GM12878 (cell line): ENCODE measurements at regions not wholly inside any gene's neighbourhood (a gene's known extent, or its start where the extent isn't known, plus 50 kb on each side); places are given as distances from the start of the nearest gene placed in this dataset.

Experiments
- ATAC-seq: fragments of 200-7000 bp; cut with Tn5 transposase; 3 replicates; pipeline ENCODE4 v1.9.1; 2020; ENCODE audit warnings: mild to moderate bottlenecking, moderate library complexity
- BruUV-seq: library from RNA; stranded (reverse); fragments of 400-500 nt; replicated peaks from 2 replicates; lab custom pipeline; 2021; lab: Mats Ljungman, UMichigan
- CTCF ChIA-PET: fragments of 300-600 bp; sonication (Branson Sonifier 250); formaldehyde crosslinking; extraction: SDS; loops from one replicate; lab custom pipeline; 2021; ENCODE audit warnings: inconsistent platforms; lab: Yijun Ruan, JAX
- POLR2A ChIA-PET: fragments of 350-600 bp; formaldehyde crosslinking; extraction: SDS; loops from one replicate; lab custom pipeline; 2021; ENCODE audit warnings: inconsistent platforms; lab: Charles Lee
- RAD21 ChIA-PET: fragments of 300-600 bp; sonication (Branson Sonifier 250); formaldehyde crosslinking; loops from one replicate; lab custom pipeline; 2023; ENCODE audit warnings: antibody characterized with exemption; ENCODE audit not compliant: unreplicated experiment; lab: Charles Lee
- SMC1A ChIA-PET: fragments of 300-600 bp; sonication (Branson Sonifier 250); formaldehyde crosslinking; loops from one replicate; lab custom pipeline; 2023; ENCODE audit not compliant: unreplicated experiment, uncharacterized antibody; lab: Charles Lee
- DNase-seq: peaks from one replicate; pipeline ENCODE4 v3.0.0-alpha.2; 2011; ENCODE audit warnings: low read depth, low spot score
- FAIRE-seq: peaks from 3 replicates; lab custom pipeline; 2011; peaks lifted over from hg19 to GRCh38; lab: Jason Lieb, UNC
- H2AFZ ChIP-seq: 2 replicates; pipeline ENCODE4 v1.6.0; 2011; ENCODE audit warnings: low read depth, low read length, control low read depth; ENCODE audit not compliant: control insufficient read depth
- H3K27ac ChIP-seq: 2 replicates; pipeline ENCODE4 v1.5.1; 2011; ENCODE audit warnings: control low read depth; ENCODE audit not compliant: control insufficient read depth, insufficient read depth
- H3K27me3 ChIP-seq, 2 experiments: replicated peaks in 1 of 2; 2 replicates each; pipeline versions ENCODE4 v1.6.0 to v1.6.1; 2011; ENCODE audit warnings: low read length in 1 of 2; ENCODE audit not compliant: control insufficient read depth in 2 of 2, insufficient read depth in 2 of 2
- H3K36me3 ChIP-seq, 2 experiments: 2 replicates each; pipeline ENCODE4 v1.5.1; 2011; ENCODE audit warnings: low read length in 1 of 2; ENCODE audit not compliant: control insufficient read depth in 2 of 2, insufficient read depth in 2 of 2
- H3K4me1 ChIP-seq: 2 replicates; pipeline ENCODE4 v1.6.1; 2011; ENCODE audit warnings: mild to moderate bottlenecking, low read length, moderate library complexity, mixed read lengths; ENCODE audit not compliant: control insufficient read depth, insufficient read depth
- H3K4me2 ChIP-seq: 2 replicates; pipeline ENCODE4 v1.6.0; 2011; ENCODE audit warnings: control low read depth; ENCODE audit not compliant: control insufficient read depth, insufficient read depth
- H3K4me3 ChIP-seq: fragments of 200-600 bp; sonication (generic); 2 replicates; pipeline ENCODE4 v1.5.1; 2016
- H3K79me2 ChIP-seq: 2 replicates; pipeline ENCODE4 v1.6.0; 2011; ENCODE audit warnings: low read length; ENCODE audit not compliant: control insufficient read depth, insufficient read depth
- H3K9ac ChIP-seq: 2 replicates; pipeline ENCODE4 v1.8.0; 2011; ENCODE audit warnings: low read length, control low read depth, mixed read lengths; ENCODE audit not compliant: control insufficient read depth, insufficient read depth
- H3K9me3 ChIP-seq: replicated peaks from 3 replicates; pipeline ENCODE4 v1.5.1; 2011; ENCODE audit warnings: mild to moderate bottlenecking, low read length; ENCODE audit not compliant: control insufficient read depth, insufficient read depth
- H4K20me1 ChIP-seq: 2 replicates; pipeline ENCODE4 v1.6.0; 2011; ENCODE audit not compliant: control insufficient read depth, insufficient read depth
- CBFB ChIP-seq: IDR thresholded peaks from 2 replicates; pipeline ENCODE4 v1.6.1; 2016; ENCODE audit warnings: antibody characterized with exemption, low read depth
- ESRRA ChIP-seq: IDR thresholded peaks from 2 replicates; pipeline ENCODE4 v1.6.1; 2012; ENCODE audit warnings: mild to moderate bottlenecking, low read length, improper control_type of control experiment
- FOXM1 ChIP-seq: IDR thresholded peaks from 2 replicates; pipeline ENCODE4 v1.6.1; 2012; ENCODE audit warnings: low read depth, mild to moderate bottlenecking, inconsistent platforms, low read length, moderate library complexity
- MYC ChIP-seq: IDR thresholded peaks from 2 replicates; pipeline ENCODE4 v1.6.1; 2011; ENCODE audit warnings: mild to moderate bottlenecking, low read length, moderate library complexity, inconsistent platforms; ENCODE audit not compliant: insufficient read depth, insufficient replicate concordance, insufficient read length, severe bottlenecking
- NRF1 ChIP-seq: conservative IDR thresholded peaks from 2 replicates; pipeline ENCODE4 v1.6.1; 2011; ENCODE audit warnings: mild to moderate bottlenecking, low read depth, low read length, improper control_type of control experiment
- PML ChIP-seq: IDR thresholded peaks from 2 replicates; pipeline ENCODE4 v1.6.1; 2012; ENCODE audit warnings: low read length, inconsistent platforms
- SMC3 ChIP-seq: IDR thresholded peaks from 2 replicates; pipeline ENCODE4 v1.6.1; 2011; ENCODE audit warnings: low read length, improper control_type of control experiment, borderline replicate concordance
- YBX1 ChIP-seq: fragments of 450-650 bp; IDR thresholded peaks from 2 replicates; pipeline ENCODE4 v1.6.1; 2016; ENCODE audit warnings: antibody characterized with exemption
- ZNF207 ChIP-seq: fragments of 450-650 bp; IDR thresholded peaks from 2 replicates; pipeline ENCODE4 v1.6.1; 2014; ENCODE audit warnings: antibody characterized with exemption, mild to moderate bottlenecking, borderline replicate concordance
- WGBS: methylation state at CpG from one replicate; pipeline ENCODE4 v1.1.6; 2016; ENCODE audit warnings: low lambda C conversion rate; ENCODE audit not compliant: insufficient replicate concordance, insufficient coverage; ENCODE audit errors: missing lambda C conversion rate; 5-methylcytosine and 5-hydroxymethylcytosine counted together
- in situ Hi-C: fragments of 300-500 bp; cut with MboI; formaldehyde crosslinking; loops from 9 replicates; pipeline ENCODE4 v1.14.3; 2018; ENCODE audit warnings: mixed read lengths
- intact Hi-C: fragments of 100-400 bp; cut with micrococcal nuclease; formaldehyde crosslinking; loops from one replicate; pipeline ENCODE4 v1.14.2; 2022; ENCODE audit not compliant: unreplicated experiment
- TF ChIP-seq, protein P1 (sequence below): fragments of 450-650 bp; IDR thresholded peaks from 2 replicates; pipeline ENCODE4 v1.6.1; 2017; ENCODE audit warnings: mild to moderate bottlenecking
- TF ChIP-seq, protein P2 (sequence below): fragments of 450-650 bp; IDR thresholded peaks from 2 replicates; pipeline ENCODE4 v1.6.1; 2016; ENCODE audit warnings: mild to moderate bottlenecking
- TF ChIP-seq, protein P3 (sequence below): IDR thresholded peaks from 2 replicates; pipeline ENCODE4 v1.6.1; 2011; ENCODE audit warnings: borderline replicate concordance, low read depth, mild to moderate bottlenecking, moderate library complexity, low read length; ENCODE audit not compliant: insufficient read depth, poor library complexity, severe bottlenecking

DNA sequence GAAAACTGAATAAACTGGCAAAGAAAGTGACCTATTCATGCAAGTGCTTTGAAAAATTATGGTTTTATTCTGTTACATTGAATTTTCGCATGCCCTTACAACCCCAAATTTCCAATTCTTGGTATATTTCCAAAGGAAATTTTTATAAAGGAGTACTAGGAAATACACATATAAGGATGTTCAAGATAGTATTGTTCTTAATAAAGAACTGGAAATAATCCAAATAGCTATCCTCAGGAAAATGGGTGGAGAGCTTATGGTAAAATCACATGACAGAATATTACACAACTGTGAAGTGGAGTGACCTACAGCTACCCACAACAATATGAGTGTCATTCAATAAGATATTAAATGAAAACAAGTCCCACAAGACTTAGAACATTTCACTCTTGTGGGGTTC is 138.9 kb upstream of the BMPER start (continued):
- TF ChIP-seq NRF1 (no peak), ESRRA (no peak), YBX1 (no peak)
- TF ChIP-seq, protein P1, sequence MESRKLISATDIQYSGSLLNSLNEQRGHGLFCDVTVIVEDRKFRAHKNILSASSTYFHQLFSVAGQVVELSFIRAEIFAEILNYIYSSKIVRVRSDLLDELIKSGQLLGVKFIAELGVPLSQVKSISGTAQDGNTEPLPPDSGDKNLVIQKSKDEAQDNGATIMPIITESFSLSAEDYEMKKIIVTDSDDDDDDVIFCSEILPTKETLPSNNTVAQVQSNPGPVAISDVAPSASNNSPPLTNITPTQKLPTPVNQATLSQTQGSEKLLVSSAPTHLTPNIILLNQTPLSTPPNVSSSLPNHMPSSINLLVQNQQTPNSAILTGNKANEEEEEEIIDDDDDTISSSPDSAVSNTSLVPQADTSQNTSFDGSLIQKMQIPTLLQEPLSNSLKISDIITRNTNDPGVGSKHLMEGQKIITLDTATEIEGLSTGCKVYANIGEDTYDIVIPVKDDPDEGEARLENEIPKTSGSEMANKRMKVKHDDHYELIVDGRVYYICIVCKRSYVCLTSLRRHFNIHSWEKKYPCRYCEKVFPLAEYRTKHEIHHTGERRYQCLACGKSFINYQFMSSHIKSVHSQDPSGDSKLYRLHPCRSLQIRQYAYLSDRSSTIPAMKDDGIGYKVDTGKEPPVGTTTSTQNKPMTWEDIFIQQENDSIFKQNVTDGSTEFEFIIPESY, result no peak

DNA sequence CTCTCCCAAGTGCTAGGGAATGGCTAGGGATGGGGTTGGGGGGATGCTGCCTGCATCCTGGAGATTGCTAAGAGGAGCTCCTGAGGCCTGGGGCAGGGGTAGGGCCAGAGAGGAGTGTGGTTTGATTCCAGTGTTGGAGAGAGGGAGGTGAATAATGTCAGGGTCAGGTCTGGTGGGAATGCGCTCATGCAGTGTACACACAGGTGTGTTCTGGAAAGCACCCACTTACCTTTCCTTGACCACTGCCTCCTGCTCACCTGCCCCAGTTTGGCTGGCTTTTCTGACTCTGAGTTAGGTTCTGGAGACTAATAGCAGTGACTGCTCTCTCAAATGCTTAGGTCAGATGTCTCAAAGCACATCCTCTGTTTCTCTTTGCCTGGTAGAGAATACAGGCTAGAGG is 135.4 kb upstream of the BMPER start:
- no peaks in the 10 kb centered on the region for H3K9me3 ChIP-seq
- TF ChIP-seq FOXM1, result no peak
- TF ChIP-seq CBFB, result no peak
- TF ChIP-seq PML, result no peak
- no peak for TF ChIP-seq MYC
- TF ChIP-seq SMC3, result no peak
- no peak for TF ChIP-seq ZNF207
- TF ChIP-seq, protein P2, sequence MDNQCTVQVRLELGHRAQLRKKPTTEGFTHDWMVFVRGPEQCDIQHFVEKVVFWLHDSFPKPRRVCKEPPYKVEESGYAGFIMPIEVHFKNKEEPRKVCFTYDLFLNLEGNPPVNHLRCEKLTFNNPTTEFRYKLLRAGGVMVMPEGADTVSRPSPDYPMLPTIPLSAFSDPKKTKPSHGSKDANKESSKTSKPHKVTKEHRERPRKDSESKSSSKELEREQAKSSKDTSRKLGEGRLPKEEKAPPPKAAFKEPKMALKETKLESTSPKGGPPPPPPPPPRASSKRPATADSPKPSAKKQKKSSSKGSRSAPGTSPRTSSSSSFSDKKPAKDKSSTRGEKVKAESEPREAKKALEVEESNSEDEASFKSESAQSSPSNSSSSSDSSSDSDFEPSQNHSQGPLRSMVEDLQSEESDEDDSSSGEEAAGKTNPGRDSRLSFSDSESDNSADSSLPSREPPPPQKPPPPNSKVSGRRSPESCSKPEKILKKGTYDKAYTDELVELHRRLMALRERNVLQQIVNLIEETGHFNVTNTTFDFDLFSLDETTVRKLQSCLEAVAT, result no peak
- TF ChIP-seq, protein P3, sequence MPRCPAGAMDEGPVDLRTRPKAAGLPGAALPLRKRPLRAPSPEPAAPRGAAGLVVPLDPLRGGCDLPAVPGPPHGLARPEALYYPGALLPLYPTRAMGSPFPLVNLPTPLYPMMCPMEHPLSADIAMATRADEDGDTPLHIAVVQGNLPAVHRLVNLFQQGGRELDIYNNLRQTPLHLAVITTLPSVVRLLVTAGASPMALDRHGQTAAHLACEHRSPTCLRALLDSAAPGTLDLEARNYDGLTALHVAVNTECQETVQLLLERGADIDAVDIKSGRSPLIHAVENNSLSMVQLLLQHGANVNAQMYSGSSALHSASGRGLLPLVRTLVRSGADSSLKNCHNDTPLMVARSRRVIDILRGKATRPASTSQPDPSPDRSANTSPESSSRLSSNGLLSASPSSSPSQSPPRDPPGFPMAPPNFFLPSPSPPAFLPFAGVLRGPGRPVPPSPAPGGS, result no peak
- no peaks in the 10 kb centered on the region for H3K36me3 ChIP-seq
- no peak overlapping the region for H3K4me2 ChIP-seq
- in situ Hi-C loops, result no loop called here
- H3K79me2 ChIP-seq, result no peaks in the 10 kb centered on the region
- SMC1A ChIA-PET, result no interaction called here
- POLR2A ChIA-PET, result interaction anchor here (0.6 kb wide), 1 partner anchor 943 kb away, joined by 3 read pairs; no protein-coding TSS in a partner anchor
- H3K27ac ChIP-seq, result no peak overlapping the region
- 83% methylated on average over 1 of the region's 1 CpG for WGBS
- CTCF ChIA-PET, result no interaction called here
- intact Hi-C loops, result no loop called here
- RAD21 ChIA-PET, result no interaction called here
- no peaks in the 10 kb centered on the region for H4K20me1 ChIP-seq
- no peak overlapping the region for H3K9ac ChIP-seq
- no peaks in the 10 kb centered on the region for H3K27me3 ChIP-seq
- ATAC-seq, result no peak
- H2AFZ ChIP-seq, result no peak overlapping the region
- H3K4me3 ChIP-seq, result no peak overlapping the region
- no peaks in the 10 kb centered on the region for H3K4me1 ChIP-seq
- no TSS peak for BruUV-seq
- no peak for FAIRE-seq
- no peak for DNase-seq
